Lower leg skin (tissue), 4 donors: ENCODE measurements at regions not wholly inside any gene's neighbourhood (a gene's known extent, or its start where the extent isn't known, plus 50 kb on each side); places are given as distances from the start of the nearest gene placed in this dataset.

Source experiments
- DNase-seq, 2 donors: peaks; one replicate each; pipeline ENCODE4 v3.0.0-alpha.2; 2019; ENCODE audit warnings: low spot score in 2 of 2
- H3K4me3 ChIP-seq: fragments of 200-600 bp; sonication (generic); 2 replicates; pipeline ENCODE4 v1.5.1; 2017; ENCODE audit warnings: mild to moderate bottlenecking, low read depth; ENCODE audit not compliant: poor library complexity, severe bottlenecking
- CTCF ChIP-seq, 3 donors: fragments of 450-650 bp; IDR thresholded peaks; one replicate each; pipeline ENCODE4 v1.5.1; 2016; ENCODE audit warnings: antibody characterized with exemption in 3 of 3, mild to moderate bottlenecking in 3 of 3, moderate library complexity in 2 of 3
- POLR2A ChIP-seq, 2 donors: fragments of 450-650 bp; IDR thresholded peaks; one replicate each; pipeline ENCODE4 v1.6.1; 2016 to 2017; ENCODE audit warnings: antibody characterized with exemption in 2 of 2, mild to moderate bottlenecking in 1 of 2, moderate library complexity in 1 of 2
- WGBS, 2 donors: methylation state at CpG; one replicate each; pipeline ENCODE4 v1.1.5; 2018; 5-methylcytosine and 5-hydroxymethylcytosine counted together
- intact Hi-C: fragments of 100-400 bp; cut with DNase I; formaldehyde crosslinking; loops from one replicate; pipeline ENCODE4 v1.15.0; 2023; ENCODE audit warnings: low total_unique reads

- TF ChIP-seq CTCF (IDR thresholded peaks at IDR 0.05) (no peak), POLR2A (IDR thresholded peaks at IDR 0.05) (no peak)
- DNase-seq = no peak
- H3K4me3 ChIP-seq = no peak overlapping the region
- intact Hi-C loops = no loop called here
Measured at GRCh38 chr12:126572170-126572569, 1506.9 kb downstream of the AACS start.

GRCh38 chr12:126581655-126582054, 1516.4 kb downstream of the AACS start:
- H3K4me3 ChIP-seq = no peak overlapping the region
- intact Hi-C loops = no loop called here
- TF ChIP-seq CTCF (IDR thresholded peaks at IDR 0.05) = no peak
- TF ChIP-seq POLR2A (IDR thresholded peaks at IDR 0.05) = no peak
- no peak for DNase-seq

- no peak overlapping the region for H3K4me3 ChIP-seq
- 32 to 55% methylated on average over 3 of the region's 3 CpGs for WGBS, 2 donors
- no peak for TF ChIP-seq POLR2A (IDR thresholded peaks at IDR 0.05)
- TF ChIP-seq CTCF (IDR thresholded peaks at IDR 0.05) = no peak
- no peak for DNase-seq
- intact Hi-C loops = no loop called here
Measured at GRCh38 chr12:126582231-126582630, 1517.0 kb downstream of the AACS start.

GRCh38 chr12:126588586-126589249, 1523.5 kb downstream of the AACS start:
- no peak for DNase-seq
- no peak overlapping the region for H3K4me3 ChIP-seq
- intact Hi-C loops = no loop called here
- WGBS, 2 donors = 72 to 75% methylated on average over 8 of the region's 8 CpGs
- TF ChIP-seq POLR2A (IDR thresholded peaks at IDR 0.05) (no peak), CTCF (IDR thresholded peaks at IDR 0.05) (no peak)

- intact Hi-C loops = no loop called here
- 66 to 70% methylated on average over 2 of the region's 2 CpGs for WGBS, 2 donors
- no peak for DNase-seq
- no peak overlapping the region for H3K4me3 ChIP-seq
- no peak for TF ChIP-seq POLR2A (IDR thresholded peaks at IDR 0.05)
- TF ChIP-seq CTCF (IDR thresholded peaks at IDR 0.05) = no peak
Measured at GRCh38 chr12:126591533-126591932, 1526.3 kb downstream of the AACS start.
